Left colon (tissue), 2 donors: ENCODE measurements at regions not wholly inside any gene's neighbourhood (a gene's known extent, or its start where the extent isn't known, plus 50 kb on each side); places are given as distances from the start of the nearest gene placed in this dataset.
A peak's percentile ranks its signal among the peaks of the same experiment; 100 is the strongest.
"Not testable (repeated sequence)": the region's sequence is repeated elsewhere in the genome, so short reads cannot be mapped to it uniquely, and the experiment has no call there.

Experiments used
- ATAC-seq: fragments of 200-7000 bp; cut with Tn5 transposase; one replicate; pipeline ENCODE4 v1.9.1; 2020; ENCODE audit warnings: mild to moderate bottlenecking, moderate library complexity
- DNase-seq, 2 donors: peaks; one replicate each; pipeline ENCODE4 v3.0.0-alpha.2; 2020
- intact Hi-C, 2 donors: fragments of 100-400 bp; cut with DNase I in 1 of 2; cut with micrococcal nuclease in 1 of 2; formaldehyde crosslinking; loops; one replicate each; pipeline versions ENCODE4 v1.11.2 to v1.14.0; 2022; cut with DNase I, micrococcal nuclease
- donor health status: DM: no; HTN: no; CAD: no.
- donor health status: DM: yes; HTN: yes; CAD: no.

GRCh38 chr2:199586646-199587045 is 128.9 kb upstream of the SATB2 start:
- DNase-seq (no peak), ATAC-seq (no peak)
- intact Hi-C loops, result no loop called here

GRCh38 chr2:199583676-199584075 is 125.9 kb upstream of the SATB2 start:
- DNase-seq (no peak), ATAC-seq (peak; percentile 27)
- intact Hi-C loops, result no loop called here

- no peak for ATAC-seq
- DNase-seq, result no peak
- intact Hi-C loops, result no loop called here
These were observed 124.2 kb upstream of the SATB2 start for GRCh38 chr2:199581935-199582360.

GRCh38 chr2:199581408-199581807 is 123.7 kb upstream of the SATB2 start:
- ATAC-seq, result no peak
- intact Hi-C loops, result no loop called here
- DNase-seq, result no peak

- intact Hi-C loops, result no loop called here
- ATAC-seq (no peak), DNase-seq (no peak)
These were observed 117.7 kb upstream of the SATB2 start for GRCh38 chr2:199575416-199575815.

- intact Hi-C loops, result no loop called here
- ATAC-seq (no peak), DNase-seq (no peak)
These were observed 114.8 kb upstream of the SATB2 start for GRCh38 chr2:199572571-199572970.

- DNase-seq (no peak), ATAC-seq (no peak)
- intact Hi-C loops, result no loop called here
These were observed 113.2 kb upstream of the SATB2 start for GRCh38 chr2:199570934-199571333.

GRCh38 chr2:199569336-199569735 is 111.6 kb upstream of the SATB2 start:
- DNase-seq, result no peak
- intact Hi-C loops, result no loop called here
- no peak for ATAC-seq

GRCh38 chr2:199558156-199558555 is 100.4 kb upstream of the SATB2 start:
- ATAC-seq, result no peak
- no peak for DNase-seq
- intact Hi-C loops, result no loop called here

- intact Hi-C loops, result no loop called here
- no peak for DNase-seq
- ATAC-seq, result no peak
These were observed 99.0 kb upstream of the SATB2 start for GRCh38 chr2:199556527-199557285.

- DNase-seq, result no peak
- intact Hi-C loops, result no loop called here
- no peak for ATAC-seq
These were observed 96.3 kb upstream of the SATB2 start for GRCh38 chr2:199554026-199554425.

GRCh38 chr2:199552141-199552540 is 94.4 kb upstream of the SATB2 start:
- intact Hi-C loops, result no loop called here
- DNase-seq, result no peak
- no peak for ATAC-seq

- ATAC-seq, result no peak
- intact Hi-C loops, result no loop called here
These were observed 86.0 kb upstream of the SATB2 start for GRCh38 chr2:199543606-199544172.

GRCh38 chr2:199535445-199536177 is 77.9 kb upstream of the SATB2 start:
- DNase-seq, result no peak
- intact Hi-C loops, result no loop called here

More at GRCh38 chr2:199543606-199544172, 86.0 kb upstream of the SATB2 start:
- DNase-seq, result no peak

GRCh38 chr2:199533873-199534272 is 76.1 kb upstream of the SATB2 start:
- DNase-seq, result not testable (repeated sequence)

More at GRCh38 chr2:199535445-199536177, 77.9 kb upstream of the SATB2 start:
- no peak for ATAC-seq

GRCh38 chr2:199527071-199527470 is 69.3 kb upstream of the SATB2 start:
- intact Hi-C loops, result no loop called here

More at GRCh38 chr2:199533873-199534272, 76.1 kb upstream of the SATB2 start:
- intact Hi-C loops, ATAC-seq: not testable (repeated sequence)

GRCh38 chr2:199524689-199525574 is 67.2 kb upstream of the SATB2 start:
- intact Hi-C loops, result no loop called here
- no peak for DNase-seq
- peak; percentile 72 for ATAC-seq

More at GRCh38 chr2:199527071-199527470, 69.3 kb upstream of the SATB2 start:
- no peak for DNase-seq
- no peak for ATAC-seq

GRCh38 chr2:199509403-199509802 is 51.7 kb upstream of the SATB2 start:
- intact Hi-C loops, result no loop called here
- no peak for ATAC-seq
- no peak for DNase-seq
